A549 (cell line): ENCODE measurements at regions not wholly inside any gene's neighbourhood (a gene's known extent, or its start where the extent isn't known, plus 50 kb on each side); places are given as distances from the start of the nearest gene placed in this dataset.

Experiments
- ATAC-seq, 2 experiments: fragments of 200-7000 bp in 1 of 2; fragments of >200 bp in 1 of 2; cut with Nextera tagmentation in 1 of 2; cut with Tn5 transposase in 1 of 2; 3 replicates each; pipeline versions ENCODE4 v1.8.0 to v1.9.1; 2018 to 2020; ENCODE audit warnings: mild to moderate bottlenecking in 1 of 2, moderate library complexity in 1 of 2
- CTCF ChIA-PET: fragments of 300-600 bp; sonication (Branson Sonifier 250); formaldehyde crosslinking; extraction: SDS; loops from one replicate; lab custom pipeline; 2021; ENCODE audit warnings: antibody characterized with exemption, inconsistent platforms; lab: Yijun Ruan, JAX
- POLR2A ChIA-PET: fragments of 350-600 bp; formaldehyde crosslinking; extraction: SDS; loops from one replicate; lab custom pipeline; 2021; ENCODE audit warnings: antibody characterized with exemption, inconsistent platforms; lab: Yijun Ruan, JAX
- DNase-seq, 2 experiments: peaks; one replicate each; pipeline versions ENCODE4 v3.0.0 to v3.0.0-alpha.2; 2011 to 2016; ENCODE audit warnings: low read depth in 1 of 2, low spot score in 1 of 2
- FAIRE-seq: peaks from 2 replicates; lab custom pipeline; 2011; peaks lifted over from hg19 to GRCh38; lab: Jason Lieb, UNC
- H3K27ac ChIP-seq, 2 experiments: fragments of >200 bp; sonication (Bioruptor Twin); formaldehyde crosslinking; 3 replicates each; pipeline ENCODE4 v1.5.1; 2016 to 2017
- H3K4me1 ChIP-seq: fragments of >200 bp; sonication (Bioruptor Twin); formaldehyde crosslinking; 3 replicates; pipeline ENCODE4 v1.6.1; 2016
- H3K4me2 ChIP-seq: fragments of >200 bp; sonication (Bioruptor Twin); formaldehyde crosslinking; 3 replicates; pipeline ENCODE4 v1.6.1; 2016
- H3K4me3 ChIP-seq: fragments of >200 bp; sonication (Bioruptor Twin); formaldehyde crosslinking; 3 replicates; pipeline ENCODE4 v1.5.1; 2016
- H3K9me3 ChIP-seq: fragments of >200 bp; sonication (Bioruptor Twin); formaldehyde crosslinking; 3 replicates; pipeline ENCODE4 v1.6.1; 2016
- ATOH8 ChIP-seq: fragments of 250-450 bp; sonication (Bioruptor Pico); IDR thresholded peaks from 2 replicates; pipeline ENCODE4 v1.5.0; 2020; ENCODE audit warnings: low read depth, mild to moderate bottlenecking, moderate library complexity
- BHLHE40 ChIP-seq: IDR thresholded peaks from 2 replicates; pipeline ENCODE4 v1.6.1; 2012; ENCODE audit warnings: low read depth, low read length, inconsistent platforms
- CHD4 ChIP-seq: fragments of 200-600 bp; sonication (generic); IDR thresholded peaks from 2 replicates; pipeline ENCODE4 v1.6.1; 2016; ENCODE audit warnings: antibody characterized with exemption, mild to moderate bottlenecking, borderline replicate concordance
- EP300 ChIP-seq, 2 experiments: fragments of >200 bp; sonication (Bioruptor Twin); formaldehyde crosslinking; IDR thresholded peaks; 2 replicates in 1 of 2; 3 replicates in 1 of 2; pipeline ENCODE4 v1.6.1; 2016 to 2017
- ESRRA ChIP-seq: fragments of 150-350 bp; IDR thresholded peaks from 2 replicates; pipeline ENCODE4 v1.6.1; 2014; ENCODE audit warnings: mild to moderate bottlenecking, low read length, borderline replicate concordance
- FOSB ChIP-seq: fragments of 250-450 bp; sonication (Bioruptor Pico); IDR thresholded peaks from 2 replicates; pipeline ENCODE4 v1.5.0; 2020; ENCODE audit warnings: mild to moderate bottlenecking, moderate library complexity
- FOSL2 ChIP-seq, 2 experiments: fragments of 450-650 bp in 1 of 2; fragments of >200 bp in 1 of 2; sonication (Bioruptor Twin) in 1 of 2; formaldehyde crosslinking; IDR thresholded peaks; 2 replicates each; pipeline versions ENCODE4 v1.5.0 to v1.6.1; 2016 to 2020; ENCODE audit warnings: mild to moderate bottlenecking in 1 of 2, moderate library complexity in 1 of 2
- HEYL ChIP-seq: fragments of 250-450 bp; sonication (Bioruptor Pico); IDR thresholded peaks from 2 replicates; pipeline ENCODE4 v1.8.0; 2021; ENCODE audit warnings: mild to moderate bottlenecking, moderate library complexity
- HMGXB4 ChIP-seq: fragments of 250-450 bp; sonication (Bioruptor Pico); IDR thresholded peaks from 2 replicates; pipeline ENCODE4 v1.5.0; 2021; ENCODE audit warnings: mild to moderate bottlenecking, moderate library complexity, borderline replicate concordance
- JUNB ChIP-seq: fragments of >200 bp; sonication (Bioruptor Twin); formaldehyde crosslinking; IDR thresholded peaks from 2 replicates; pipeline ENCODE4 v1.6.1; 2016
- KDM5A ChIP-seq: fragments of 200-600 bp; sonication (generic); IDR thresholded peaks from 2 replicates; pipeline ENCODE4 v1.6.1; 2016; ENCODE audit warnings: antibody characterized with exemption, mild to moderate bottlenecking
- PBX3 ChIP-seq: IDR thresholded peaks from 2 replicates; pipeline ENCODE4 v1.6.1; 2012
- RAD21 ChIP-seq, 2 experiments: fragments of >200 bp in 1 of 2; sonication (Bioruptor Twin) in 1 of 2; formaldehyde crosslinking in 1 of 2; IDR thresholded peaks in 1 of 2; conservative IDR thresholded peaks in 1 of 2; 2 replicates in 1 of 2; 3 replicates in 1 of 2; pipeline ENCODE4 v1.6.1; 2012 to 2018; ENCODE audit warnings: inconsistent platforms in 1 of 2
- TP53 ChIP-seq: fragments of 250-450 bp; sonication (Bioruptor Pico); IDR thresholded peaks from 2 replicates; pipeline ENCODE4 v1.5.0; 2021; ENCODE audit warnings: mild to moderate bottlenecking, moderate library complexity
- USF2 ChIP-seq: fragments of 450-650 bp; IDR thresholded peaks from 2 replicates; pipeline ENCODE4 v1.6.1; 2014; ENCODE audit warnings: antibody characterized with exemption
- ZFP36 ChIP-seq: fragments of 450-650 bp; IDR thresholded peaks from 2 replicates; pipeline ENCODE4 v1.6.1; 2014; ENCODE audit warnings: borderline replicate concordance; ENCODE audit not compliant: partially characterized antibody
- ZSCAN20 ChIP-seq: fragments of 250-450 bp; sonication (Bioruptor Pico); IDR thresholded peaks from 2 replicates; pipeline ENCODE4 v1.8.0; 2022; ENCODE audit warnings: mild to moderate bottlenecking, moderate library complexity
- WGBS: methylation state at CpG from one replicate; pipeline ENCODE4 v1.1.6; 2017; ENCODE audit errors: missing lambda C conversion rate; 5-methylcytosine and 5-hydroxymethylcytosine counted together

GRCh38 chr2:42938671-42939370, 146.4 kb upstream of the HAAO start:
- Histone ChIP-seq H3K4me2 (no peak overlapping the region), H3K27ac (no peak overlapping the region), H3K9me3 (no peaks in the 10 kb centered on the region), H3K4me3 (no peak overlapping the region), H3K4me1 (0 out of 3 replicates have a peak, but pooled peaks cover 2% of the 10 kb centered on the region)
- CTCF ChIA-PET, result interaction anchor here (0.7 to 10.3 kb wide), 8 partner anchors 5 to 670 kb away, joined by 3 to 92 read pairs (median 3); no protein-coding TSS in a partner anchor
- POLR2A ChIA-PET, result no interaction called here
- TF ChIP-seq CHD4, result no peak
- TF ChIP-seq PBX3, result no peak
- FAIRE-seq, result no peak
- 83% methylated on average over 3 of the region's 3 CpGs for WGBS
- ATAC-seq, result no peak
- no peak for DNase-seq

- Histone ChIP-seq H3K4me3 (no peak overlapping the region), H3K4me2 (no peak overlapping the region), H3K4me1 (0 out of 3 replicates have a peak, but pooled peaks cover 2% of the 10 kb centered on the region), H3K9me3 (no peaks in the 10 kb centered on the region), H3K27ac (no peak overlapping the region)
- no peak for TF ChIP-seq ATOH8 (CRISPR knock-in tag)
- TF ChIP-seq BHLHE40, result no peak
- no peak for TF ChIP-seq HEYL (CRISPR knock-in tag)
- no peak for TF ChIP-seq JUNB
- TF ChIP-seq TP53 (CRISPR knock-in tag), result no peak
- no peak for TF ChIP-seq ESRRA
- no peak for TF ChIP-seq EP300 (IDR thresholded peaks at IDR 0.05)
- no peak for TF ChIP-seq KDM5A
- no peak for TF ChIP-seq USF2
- no peak for TF ChIP-seq ZFP36
- no peak for TF ChIP-seq FOSL2 (IDR thresholded peaks at IDR 0.05)
- no peak for TF ChIP-seq FOSL2 (CRISPR knock-in tag; IDR thresholded peaks at IDR 0.05)
- no peak for TF ChIP-seq RAD21 (conservative IDR thresholded peaks at IDR 0.05 in 1 of 2, IDR thresholded peaks at IDR 0.05 in 1 of 2)
- TF ChIP-seq FOSB, result no peak
- no peak for TF ChIP-seq ZSCAN20 (CRISPR knock-in tag)
- TF ChIP-seq HMGXB4 (CRISPR knock-in tag), result no peak
- 74% methylated on average over 16 of the region's 16 CpGs for WGBS
- no peak for FAIRE-seq
- ATAC-seq, result peak in 1 of 2 experiments; percentile 24; a peak in 1 of 6 replicates
- no peak for DNase-seq
- ChIA-PET CTCF (interaction anchor here (0.5 to 10.3 kb wide), 8 partner anchors 7 to 640 kb away, joined by 3 to 92 read pairs (median 4); partner anchors contain the start of gene ZFP36L2), POLR2A (no interaction called here)
Observed at GRCh38 chr2:42937171-42937875, 144.9 kb upstream of the HAAO start.
